WTC11 (cell line): ENCODE measurements at regions not wholly inside any gene's neighbourhood (a gene's known extent, or its start where the extent isn't known, plus 50 kb on each side); places are given as distances from the start of the nearest gene placed in this dataset.

Experiments used
- AFF4 ChIP-seq: sonication (generic); formaldehyde crosslinking; IDR thresholded peaks from 2 replicates; pipeline ENCODE4 v1.8.1; 2023; ENCODE audit warnings: mild to moderate bottlenecking, missing genetic modification reagents, borderline replicate concordance
- AR ChIP-seq: fragments of 250-450 bp; sonication (Bioruptor Pico); IDR thresholded peaks from 2 replicates; pipeline ENCODE4 v1.9.0; 2021; ENCODE audit warnings: mild to moderate bottlenecking
- ATF1 ChIP-seq: sonication (generic); formaldehyde crosslinking; IDR thresholded peaks from 2 replicates; pipeline ENCODE4 v1.8.1; 2023; ENCODE audit warnings: mild to moderate bottlenecking, moderate library complexity, missing genetic modification reagents
- ATF2 ChIP-seq: sonication (generic); formaldehyde crosslinking; IDR thresholded peaks from 2 replicates; pipeline ENCODE4 v1.8.1; 2022; ENCODE audit warnings: low read depth, missing genetic modification reagents, borderline replicate concordance
- CREB1 ChIP-seq: sonication (generic); formaldehyde crosslinking; IDR thresholded peaks from 2 replicates; pipeline ENCODE4 v1.8.0; 2023; ENCODE audit warnings: mild to moderate bottlenecking, missing genetic modification reagents
- ERG ChIP-seq: fragments of 250-450 bp; sonication (Bioruptor Pico); IDR thresholded peaks from 2 replicates; pipeline ENCODE4 v1.8.0; 2021; ENCODE audit warnings: mild to moderate bottlenecking
- JAZF1 ChIP-seq: fragments of 250-450 bp; sonication (Bioruptor Pico); IDR thresholded peaks from 2 replicates; pipeline ENCODE4 v1.9.0; 2021; ENCODE audit warnings: moderate library complexity, mild to moderate bottlenecking, inconsistent platforms
- NFATC4 ChIP-seq: fragments of 250-450 bp; sonication (Bioruptor Pico); IDR thresholded peaks from 2 replicates; pipeline ENCODE4 v1.9.0; 2021; ENCODE audit warnings: mild to moderate bottlenecking
- NR3C1 ChIP-seq: sonication (generic); formaldehyde crosslinking; conservative IDR thresholded peaks from 2 replicates; pipeline ENCODE4 v1.8.1; 2023; ENCODE audit warnings: low read depth, mild to moderate bottlenecking, missing genetic modification reagents
- PREB ChIP-seq: sonication (generic); formaldehyde crosslinking; IDR thresholded peaks from 2 replicates; pipeline ENCODE4 v1.8.1; 2022; ENCODE audit warnings: mild to moderate bottlenecking, missing genetic modification reagents, moderate library complexity, borderline replicate concordance
- STAT6 ChIP-seq: sonication (generic); formaldehyde crosslinking; conservative IDR thresholded peaks from 2 replicates; pipeline ENCODE4 v1.8.1; 2023; ENCODE audit warnings: mild to moderate bottlenecking, low read depth, missing genetic modification reagents, moderate library complexity
- USF1 ChIP-seq: sonication (generic); formaldehyde crosslinking; IDR thresholded peaks from 2 replicates; pipeline ENCODE4 v1.8.0; 2022; ENCODE audit warnings: mild to moderate bottlenecking, missing genetic modification reagents
- ZNF232 ChIP-seq: sonication (generic); formaldehyde crosslinking; IDR thresholded peaks from 2 replicates; pipeline ENCODE4 v1.8.0; 2022; ENCODE audit warnings: mild to moderate bottlenecking, missing genetic modification reagents

GRCh38 chr1:224521904-224522734 is 87.5 kb upstream of the WDR26 start (continued):
- TF ChIP-seq AFF4 (CRISPR knock-in tag) (no peak), STAT6 (CRISPR knock-in tag) (no peak), NR3C1 (CRISPR knock-in tag) (no peak), CREB1 (no peak), ZNF232 (no peak), AR (CRISPR knock-in tag) (no peak), ERG (CRISPR knock-in tag) (no peak), USF1 (CRISPR knock-in tag) (no peak), NFATC4 (no peak), ATF1 (CRISPR knock-in tag) (no peak), ATF2 (no peak), PREB (no peak), JAZF1 (no peak)
